ENCODE measurements at regions not wholly inside any gene's neighbourhood (a gene's known extent, or its start where the extent isn't known, plus 50 kb on each side); places are given as distances from the start of the nearest gene placed in this dataset.

DNA sequence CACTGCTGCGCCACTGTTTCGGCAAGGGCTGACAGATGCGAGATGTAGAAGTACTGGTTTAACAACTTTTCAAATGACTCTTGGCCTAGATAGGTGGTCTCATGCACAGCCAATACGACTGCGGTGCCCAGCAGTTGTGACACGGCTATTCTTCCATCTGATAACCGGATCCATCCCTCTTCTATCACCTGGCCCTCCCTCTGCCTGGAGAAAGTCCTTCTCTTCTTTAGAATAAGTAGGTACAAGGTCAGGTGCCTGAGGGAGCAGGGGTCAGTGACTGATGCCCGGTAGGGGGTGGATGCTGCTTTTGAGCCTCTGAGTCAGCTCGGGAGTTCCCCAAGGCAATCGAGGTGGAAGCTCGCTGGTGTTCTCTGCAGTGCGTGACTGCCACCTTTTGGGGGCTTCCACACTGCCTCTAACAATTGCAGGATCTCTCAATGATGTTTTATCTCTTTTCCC lies 166.8 kb upstream of the GRIK2 start:
- Histone ChIP-seq H3K27ac (ENCODE audit: low read depth in 1 of 2, low read length in 2 of 2) (no peak overlapping the region), H3K36me3 (ENCODE audit: control insufficient read depth in 1 of 2, insufficient read depth in 2 of 2, low read length in 1 of 2) (no peaks in the 10 kb centered on the region), H3K4me3 (ENCODE audit: low read length in 2 of 2) (no peak overlapping the region), H3K9me3 (ENCODE audit: control insufficient read depth, low read length) (no peaks in the 10 kb centered on the region), H3K27me3 (ENCODE audit: control insufficient read depth in 1 of 2, insufficient read depth in 2 of 2, low read length in 1 of 2) (no peaks in the 10 kb centered on the region), H3K4me1 (ENCODE audit: control insufficient read depth in 1 of 2, insufficient read depth in 2 of 2, low read length in 2 of 2) (no peaks in the 10 kb centered on the region)
- WGBS, 2 donors: 64 to 66% methylated on average over 12 of the region's 12 CpGs
- intact Hi-C loops (cut with DNase I): no loop called here
- ATAC-seq (ENCODE audit: low FRiP score) (no peak), DNase-seq (no peak)

DNA sequence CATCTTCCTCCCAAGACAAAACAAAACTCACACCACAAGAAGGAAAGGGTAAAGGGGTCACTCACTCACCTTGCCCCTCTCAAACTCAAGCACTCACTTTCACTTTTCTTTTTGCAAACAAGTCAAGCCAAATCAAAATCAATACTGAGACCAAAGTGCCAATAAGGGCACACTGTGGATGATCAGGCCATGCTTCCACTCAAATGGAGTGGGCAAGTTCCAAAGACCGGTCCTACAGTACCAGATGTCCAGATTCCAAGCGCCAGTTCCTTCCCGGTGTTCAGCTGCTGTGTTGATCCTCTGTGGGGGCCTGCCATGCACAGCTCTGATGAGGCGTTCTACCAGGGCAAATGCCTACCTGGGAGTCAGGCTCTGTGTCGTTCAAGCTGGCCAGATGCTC lies 162.6 kb upstream of the GRIK2 start:
- WGBS, 2 donors: 95 to 98% methylated on average over 5 of the region's 5 CpGs
- Histone ChIP-seq H3K36me3 (ENCODE audit: control insufficient read depth in 1 of 2, insufficient read depth in 2 of 2, low read length in 1 of 2) (no peaks in the 10 kb centered on the region), H3K4me3 (ENCODE audit: low read length in 2 of 2) (no peak overlapping the region), H3K4me1 (ENCODE audit: control insufficient read depth in 1 of 2, insufficient read depth in 2 of 2, low read length in 2 of 2) (no peaks in the 10 kb centered on the region), H3K27me3 (ENCODE audit: control insufficient read depth in 1 of 2, insufficient read depth in 2 of 2, low read length in 1 of 2) (no peaks in the 10 kb centered on the region), H3K27ac (ENCODE audit: low read depth in 1 of 2, low read length in 2 of 2) (no peak overlapping the region), H3K9me3 (ENCODE audit: control insufficient read depth, low read length) (no peaks in the 10 kb centered on the region)
- no peak for DNase-seq
- intact Hi-C loops (cut with DNase I): no loop called here
- no peak for ATAC-seq (ENCODE audit: low FRiP score)

DNA sequence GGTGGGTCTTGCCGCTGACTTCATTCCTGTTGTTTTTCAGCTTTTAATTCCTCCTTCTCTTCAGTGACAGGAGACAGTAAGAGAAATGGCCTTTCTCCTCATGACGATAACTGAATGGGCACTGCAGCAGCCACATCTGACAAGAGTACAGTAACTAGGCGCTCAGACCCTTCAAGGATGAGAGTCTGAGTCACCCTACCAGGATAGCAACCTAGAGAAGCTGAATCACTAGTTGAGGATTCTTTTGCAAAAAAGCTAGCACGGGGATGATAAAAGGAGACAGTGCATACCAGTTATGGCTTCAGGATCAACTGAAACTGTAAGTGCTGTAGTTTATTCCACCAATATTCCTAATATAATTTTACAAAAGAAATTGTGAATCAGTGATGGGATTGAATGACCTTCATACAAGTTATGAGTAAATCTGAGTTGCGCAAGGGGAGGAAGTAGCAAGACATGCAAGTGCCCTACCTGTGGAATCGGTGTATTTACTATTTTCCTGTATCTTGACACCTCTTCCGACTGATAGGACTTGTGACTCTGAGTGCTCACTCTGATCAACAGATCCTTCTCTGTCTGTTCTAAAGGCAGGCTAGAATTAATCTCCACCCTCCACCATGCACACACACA lies 161.8 kb upstream of the GRIK2 start:
- Histone ChIP-seq H3K36me3 (ENCODE audit: control insufficient read depth in 1 of 2, insufficient read depth in 2 of 2, low read length in 1 of 2) (no peaks in the 10 kb centered on the region), H3K9me3 (ENCODE audit: control insufficient read depth, low read length) (no peaks in the 10 kb centered on the region), H3K4me1 (ENCODE audit: control insufficient read depth in 1 of 2, insufficient read depth in 2 of 2, low read length in 2 of 2) (no peaks in the 10 kb centered on the region), H3K4me3 (ENCODE audit: low read length in 2 of 2) (no peak overlapping the region), H3K27ac (ENCODE audit: low read depth in 1 of 2, low read length in 2 of 2) (no peak overlapping the region), H3K27me3 (ENCODE audit: control insufficient read depth in 1 of 2, insufficient read depth in 2 of 2, low read length in 1 of 2) (no peaks in the 10 kb centered on the region)
- DNase-seq: no peak
- WGBS, 2 donors: 93 to 94% methylated on average over 7 of the region's 7 CpGs
- ATAC-seq (ENCODE audit: low FRiP score): no peak
- intact Hi-C loops (cut with DNase I): no loop called here

DNA sequence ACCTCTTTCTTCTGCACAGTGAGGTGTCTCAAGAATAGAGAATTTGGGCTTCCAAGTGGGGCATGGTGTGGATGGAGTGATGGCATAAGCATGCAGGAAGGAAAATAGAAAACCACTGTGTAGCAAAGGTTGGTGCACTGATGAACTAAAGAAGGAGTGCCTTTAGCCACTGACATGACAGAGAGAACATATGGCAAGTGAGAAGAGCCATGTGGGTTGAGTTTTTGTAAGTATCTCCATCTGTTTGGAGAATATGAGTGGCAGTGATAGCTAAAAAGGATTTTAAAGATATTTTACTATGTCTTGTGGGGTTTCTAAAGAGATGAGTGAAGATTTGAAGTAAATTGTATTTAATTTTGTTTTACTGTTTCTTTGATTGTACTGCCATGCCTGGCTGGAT lies 160.5 kb upstream of the GRIK2 start:
- intact Hi-C loops (cut with DNase I): no loop called here
- Histone ChIP-seq H3K27me3 (ENCODE audit: control insufficient read depth in 1 of 2, insufficient read depth in 2 of 2, low read length in 1 of 2) (no peaks in the 10 kb centered on the region), H3K36me3 (ENCODE audit: control insufficient read depth in 1 of 2, insufficient read depth in 2 of 2, low read length in 1 of 2) (no peaks in the 10 kb centered on the region), H3K9me3 (ENCODE audit: control insufficient read depth, low read length) (no peaks in the 10 kb centered on the region), H3K27ac (ENCODE audit: low read depth in 1 of 2, low read length in 2 of 2) (no peak overlapping the region), H3K4me3 (ENCODE audit: low read length in 2 of 2) (no peak overlapping the region), H3K4me1 (ENCODE audit: control insufficient read depth in 1 of 2, insufficient read depth in 2 of 2, low read length in 2 of 2) (no peaks in the 10 kb centered on the region)
- DNase-seq (no peak), ATAC-seq (ENCODE audit: low FRiP score) (no peak)

DNA sequence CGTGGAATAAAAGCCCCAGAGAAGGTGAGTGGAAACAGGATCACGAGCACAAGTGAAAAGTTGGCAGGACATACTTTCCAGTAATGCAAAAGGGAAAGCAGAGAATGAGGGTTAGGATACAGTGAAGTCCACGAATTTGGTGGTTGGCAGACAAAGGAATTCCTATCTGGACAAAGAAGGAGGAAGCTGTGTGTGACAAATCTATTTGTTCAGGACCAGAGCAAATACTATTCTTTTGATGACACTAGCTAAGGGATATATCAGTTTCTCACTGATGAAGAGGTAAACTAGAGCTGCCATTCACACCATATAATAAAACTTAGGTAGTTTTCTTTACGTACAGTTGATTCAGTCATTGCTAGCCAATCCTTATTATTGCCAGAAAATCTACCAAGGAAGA lies 156.8 kb upstream of the GRIK2 start:
- Histone ChIP-seq H3K27ac (ENCODE audit: low read depth in 1 of 2, low read length in 2 of 2) (no peak overlapping the region), H3K9me3 (ENCODE audit: control insufficient read depth, low read length) (no peaks in the 10 kb centered on the region), H3K4me1 (ENCODE audit: control insufficient read depth in 1 of 2, insufficient read depth in 2 of 2, low read length in 2 of 2) (no peaks in the 10 kb centered on the region), H3K4me3 (ENCODE audit: low read length in 2 of 2) (no peak overlapping the region), H3K27me3 (ENCODE audit: control insufficient read depth in 1 of 2, insufficient read depth in 2 of 2, low read length in 1 of 2) (no peaks in the 10 kb centered on the region), H3K36me3 (ENCODE audit: control insufficient read depth in 1 of 2, insufficient read depth in 2 of 2, low read length in 1 of 2) (no peaks in the 10 kb centered on the region)
- intact Hi-C loops (cut with DNase I): no loop called here
- WGBS, 2 donors: 65 to 69% methylated on average over 4 of the region's 4 CpGs
- ATAC-seq (ENCODE audit: low FRiP score) (no peak), DNase-seq (no peak)

DNA sequence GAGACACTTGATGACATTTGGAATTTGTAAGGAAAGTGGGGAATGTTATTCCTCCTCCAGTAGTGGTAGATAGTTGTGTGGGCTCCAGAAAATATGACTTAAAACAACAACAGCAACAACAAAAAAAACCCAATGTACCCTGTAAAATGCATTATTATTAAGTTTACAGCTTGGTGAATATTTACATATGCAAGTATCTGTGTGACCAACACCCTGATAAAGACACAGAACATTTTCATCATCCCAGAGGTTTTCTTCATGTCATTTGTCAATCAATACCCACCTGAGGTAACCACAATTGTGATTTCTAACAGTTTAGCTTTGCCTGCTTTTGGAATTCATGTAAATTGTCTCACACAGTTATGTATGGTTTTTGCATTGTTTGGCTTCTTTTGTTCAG lies 152.1 kb upstream of the GRIK2 start:
- ATAC-seq (ENCODE audit: low FRiP score): no peak
- DNase-seq: no peak
- intact Hi-C loops (cut with DNase I): no loop called here
- Histone ChIP-seq H3K27me3 (ENCODE audit: control insufficient read depth in 1 of 2, insufficient read depth in 2 of 2, low read length in 1 of 2) (no peaks in the 10 kb centered on the region), H3K27ac (ENCODE audit: low read depth in 1 of 2, low read length in 2 of 2) (no peak overlapping the region), H3K36me3 (ENCODE audit: control insufficient read depth in 1 of 2, insufficient read depth in 2 of 2, low read length in 1 of 2) (no peaks in the 10 kb centered on the region), H3K4me3 (ENCODE audit: low read length in 2 of 2) (no peak overlapping the region), H3K4me1 (ENCODE audit: control insufficient read depth in 1 of 2, insufficient read depth in 2 of 2, low read length in 2 of 2) (no peaks in the 10 kb centered on the region), H3K9me3 (ENCODE audit: control insufficient read depth, low read length) (no peaks in the 10 kb centered on the region)

DNA sequence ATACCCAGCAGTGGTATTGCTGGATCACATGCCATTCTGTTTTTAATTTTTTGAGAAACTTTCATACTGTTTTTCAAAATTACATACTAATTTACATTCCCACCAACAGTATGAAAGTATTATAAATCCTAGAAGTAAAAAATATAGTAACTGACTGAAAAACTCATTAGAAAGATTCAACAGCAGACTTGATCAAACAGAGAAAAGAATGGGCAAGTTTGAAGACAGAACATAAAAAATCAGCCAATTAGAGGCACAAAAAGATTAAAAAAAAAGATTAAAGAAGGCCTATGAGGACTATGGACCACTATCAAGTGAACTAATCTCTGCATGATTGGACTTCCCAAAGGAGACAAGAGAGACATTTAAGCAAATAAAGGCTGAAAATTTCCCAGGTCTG lies 144.0 kb upstream of the GRIK2 start:
- DNase-seq: no peak
- ATAC-seq (ENCODE audit: low FRiP score): no peak
- Histone ChIP-seq H3K27ac (ENCODE audit: low read depth in 1 of 2, low read length in 2 of 2) (no peak overlapping the region), H3K27me3 (ENCODE audit: control insufficient read depth in 1 of 2, insufficient read depth in 2 of 2, low read length in 1 of 2) (no peaks in the 10 kb centered on the region), H3K9me3 (ENCODE audit: control insufficient read depth, low read length) (no peaks in the 10 kb centered on the region), H3K36me3 (ENCODE audit: control insufficient read depth in 1 of 2, insufficient read depth in 2 of 2, low read length in 1 of 2) (no peaks in the 10 kb centered on the region), H3K4me3 (ENCODE audit: low read length in 2 of 2) (no peak overlapping the region), H3K4me1 (ENCODE audit: control insufficient read depth in 1 of 2, insufficient read depth in 2 of 2, low read length in 2 of 2) (no peaks in the 10 kb centered on the region)
- intact Hi-C loops (cut with DNase I): no loop called here

DNA sequence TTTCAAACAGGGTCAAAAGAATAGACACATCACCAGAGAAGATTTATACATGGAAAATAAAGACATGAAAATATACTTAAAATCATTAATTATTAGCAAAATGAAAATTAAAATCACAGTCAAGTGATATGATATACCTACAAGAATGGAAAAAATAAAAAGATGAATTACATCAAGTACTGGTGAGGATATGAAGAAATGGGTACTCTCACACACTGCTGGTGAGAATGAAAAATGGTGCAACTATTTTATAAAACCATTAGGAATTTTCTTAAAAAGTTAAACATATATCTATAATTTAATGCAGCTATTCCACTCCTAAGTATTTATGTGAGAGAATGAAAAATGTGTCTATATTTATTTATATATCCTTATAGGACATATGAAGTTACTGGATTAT lies 136.3 kb upstream of the GRIK2 start:
- Histone ChIP-seq H3K27ac (ENCODE audit: low read depth in 1 of 2, low read length in 2 of 2) (no peak overlapping the region), H3K9me3 (ENCODE audit: control insufficient read depth, low read length) (peaks cover 3% of the 10 kb centered on the region), H3K27me3 (ENCODE audit: control insufficient read depth in 1 of 2, insufficient read depth in 2 of 2, low read length in 1 of 2) (no peaks in the 10 kb centered on the region), H3K36me3 (ENCODE audit: control insufficient read depth in 1 of 2, insufficient read depth in 2 of 2, low read length in 1 of 2) (no peaks in the 10 kb centered on the region), H3K4me3 (ENCODE audit: low read length in 2 of 2) (no peak overlapping the region), H3K4me1 (ENCODE audit: control insufficient read depth in 1 of 2, insufficient read depth in 2 of 2, low read length in 2 of 2) (no peaks in the 10 kb centered on the region)
- DNase-seq: no peak
- intact Hi-C loops (cut with DNase I): no loop called here
- ATAC-seq (ENCODE audit: low FRiP score): no peak

DNA sequence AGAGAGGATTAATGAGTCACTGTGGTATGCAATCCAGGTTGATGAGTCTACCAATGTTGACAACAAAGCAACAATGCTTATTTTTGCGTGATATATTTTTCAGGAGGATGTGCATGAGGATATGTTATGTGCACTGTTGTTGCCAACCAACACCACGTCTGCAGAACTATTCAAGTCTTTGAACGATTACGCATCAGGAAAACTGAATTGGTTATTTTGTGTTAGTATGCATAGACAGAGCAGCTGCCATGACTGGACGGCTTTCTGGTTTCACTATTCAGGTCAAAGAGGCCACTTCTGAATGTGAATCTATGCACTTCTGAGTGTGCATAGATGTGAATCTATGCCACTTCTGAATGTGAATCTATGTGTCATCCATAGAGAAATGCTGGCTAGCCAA lies 134.0 kb upstream of the GRIK2 start:
- no peak for ATAC-seq (ENCODE audit: low FRiP score)
- DNase-seq: no peak
- Histone ChIP-seq H3K27me3 (ENCODE audit: control insufficient read depth in 1 of 2, insufficient read depth in 2 of 2, low read length in 1 of 2) (no peaks in the 10 kb centered on the region), H3K36me3 (ENCODE audit: control insufficient read depth in 1 of 2, insufficient read depth in 2 of 2, low read length in 1 of 2) (no peaks in the 10 kb centered on the region), H3K4me3 (ENCODE audit: low read length in 2 of 2) (no peak overlapping the region), H3K9me3 (ENCODE audit: control insufficient read depth, low read length) (peaks cover 3% of the 10 kb centered on the region), H3K4me1 (ENCODE audit: control insufficient read depth in 1 of 2, insufficient read depth in 2 of 2, low read length in 2 of 2) (no peaks in the 10 kb centered on the region), H3K27ac (ENCODE audit: low read depth in 1 of 2, low read length in 2 of 2) (no peak overlapping the region)
- 92 to 94% methylated on average over 5 of the region's 5 CpGs for WGBS, 2 donors
- intact Hi-C loops (cut with DNase I): no loop called here

Data from aorta (tissue), 5 donors.